Activated gamma-delta T cell treated with Interleukin-2 at 50 U/mL for 16 hours (primary cell): ENCODE measurements at regions not wholly inside any gene's neighbourhood (a gene's known extent, or its start where the extent isn't known, plus 50 kb on each side); places are given as distances from the start of the nearest gene placed in this dataset.

ENCODE experiments used
- DNase-seq: peaks from one replicate; pipeline ENCODE4 v3.0.0-alpha.2; 2020

DNA sequence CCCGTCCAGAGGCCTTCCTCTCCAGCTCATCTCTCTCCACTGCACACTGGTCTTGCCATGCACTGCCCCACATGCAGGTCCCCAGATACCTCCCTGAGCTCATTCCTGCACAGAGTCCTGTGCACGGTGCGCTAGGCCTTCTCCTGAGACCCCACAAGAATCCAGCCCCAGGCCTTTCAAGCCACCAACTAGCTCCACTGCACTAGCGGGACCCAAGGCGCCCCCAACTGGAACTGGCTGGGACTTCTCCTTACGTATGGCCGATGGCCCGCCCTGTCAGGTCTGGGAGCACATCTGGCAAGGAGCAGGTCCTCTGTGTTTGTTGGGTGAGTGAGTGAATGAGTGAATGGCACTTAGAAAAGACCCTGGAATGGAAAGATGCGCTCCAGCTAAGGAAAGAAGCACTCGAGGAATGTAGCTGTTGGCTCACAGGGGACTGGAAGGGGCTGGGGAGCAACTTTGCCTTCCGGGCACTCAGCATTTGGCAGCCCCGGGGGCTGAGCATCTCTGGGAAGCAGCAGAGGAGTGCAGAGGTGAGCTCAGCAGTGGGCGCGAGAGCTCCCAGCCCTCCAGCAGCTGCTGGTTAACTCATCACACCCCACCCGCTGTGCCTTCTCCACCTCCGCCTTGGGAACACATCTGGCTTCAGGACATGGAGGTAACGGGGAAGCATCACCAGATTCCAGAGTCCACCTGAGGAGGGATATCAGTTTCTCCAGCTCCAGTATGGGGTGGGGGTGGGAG lies 223.1 kb downstream of the GLI2 start:
- no peak for DNase-seq

DNA sequence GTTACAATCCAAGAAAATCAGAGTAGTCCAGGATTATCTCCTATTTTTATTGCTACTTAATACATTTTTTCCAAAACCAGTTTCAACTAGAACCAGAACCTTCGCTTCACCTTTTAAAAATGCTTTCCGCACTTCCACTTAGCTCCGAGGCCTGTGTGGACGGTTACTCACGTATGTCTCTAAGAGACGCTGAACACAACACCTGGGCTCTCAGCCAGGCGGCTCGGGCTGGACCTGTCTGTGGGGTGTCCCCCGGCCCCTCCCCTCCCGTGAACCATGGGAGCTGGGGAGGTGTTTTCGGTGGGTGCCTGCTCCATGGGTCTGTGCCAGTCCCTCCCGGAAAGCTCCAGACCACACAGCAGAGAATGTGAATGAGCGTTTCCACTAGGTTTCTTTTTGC lies 223.8 kb downstream of the GLI2 start:
- DNase-seq: no peak

DNA sequence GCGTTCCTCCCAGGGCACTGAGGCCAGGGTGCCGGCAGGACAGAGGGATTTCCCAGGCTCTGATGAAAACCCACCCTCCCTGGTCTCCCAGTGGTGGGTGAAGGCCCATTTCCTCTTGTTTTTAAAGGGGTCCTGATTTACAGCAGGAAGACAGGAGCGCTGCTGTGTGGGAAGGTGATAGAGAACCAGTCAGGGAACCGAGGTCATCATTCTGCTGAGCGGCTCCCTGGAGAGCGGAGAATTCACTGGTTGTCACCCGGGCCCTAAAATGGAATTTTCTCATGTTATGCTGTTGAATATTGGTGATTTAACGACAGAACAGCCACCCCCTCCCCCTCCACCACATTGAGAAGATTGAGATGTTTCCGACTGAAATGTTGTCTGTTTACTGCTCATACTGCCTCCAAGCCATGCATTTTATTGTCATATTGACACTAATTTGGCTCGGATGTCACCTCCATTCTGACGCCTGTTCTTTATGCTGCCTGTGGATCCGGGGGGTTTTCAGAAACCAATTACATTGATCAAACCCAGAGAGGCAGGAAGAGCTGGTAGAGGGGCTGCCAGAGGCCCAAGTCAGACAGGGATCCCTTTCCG lies 225.2 kb downstream of the GLI2 start:
- DNase-seq: no peak

DNA sequence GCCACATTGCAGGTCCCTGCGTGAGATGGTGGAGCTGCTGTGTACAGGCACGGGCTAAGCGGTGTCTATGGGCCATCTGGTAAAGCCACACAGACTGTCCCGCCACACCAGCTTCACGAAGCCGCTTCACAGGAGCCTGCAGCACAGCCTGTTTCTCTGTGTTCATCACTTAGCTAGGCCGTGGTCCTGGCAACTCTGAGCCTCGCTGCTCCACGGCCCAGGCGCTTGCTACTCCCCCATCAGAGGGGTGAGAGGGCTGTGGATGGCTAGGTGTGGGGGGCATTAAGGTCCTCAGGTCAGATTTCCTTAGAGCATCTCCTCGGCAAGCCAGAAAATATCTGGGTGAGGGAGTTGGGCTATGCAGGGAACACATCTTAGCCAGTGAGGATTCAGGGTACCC lies 225.7 kb downstream of the GLI2 start:
- DNase-seq: no peak

DNA sequence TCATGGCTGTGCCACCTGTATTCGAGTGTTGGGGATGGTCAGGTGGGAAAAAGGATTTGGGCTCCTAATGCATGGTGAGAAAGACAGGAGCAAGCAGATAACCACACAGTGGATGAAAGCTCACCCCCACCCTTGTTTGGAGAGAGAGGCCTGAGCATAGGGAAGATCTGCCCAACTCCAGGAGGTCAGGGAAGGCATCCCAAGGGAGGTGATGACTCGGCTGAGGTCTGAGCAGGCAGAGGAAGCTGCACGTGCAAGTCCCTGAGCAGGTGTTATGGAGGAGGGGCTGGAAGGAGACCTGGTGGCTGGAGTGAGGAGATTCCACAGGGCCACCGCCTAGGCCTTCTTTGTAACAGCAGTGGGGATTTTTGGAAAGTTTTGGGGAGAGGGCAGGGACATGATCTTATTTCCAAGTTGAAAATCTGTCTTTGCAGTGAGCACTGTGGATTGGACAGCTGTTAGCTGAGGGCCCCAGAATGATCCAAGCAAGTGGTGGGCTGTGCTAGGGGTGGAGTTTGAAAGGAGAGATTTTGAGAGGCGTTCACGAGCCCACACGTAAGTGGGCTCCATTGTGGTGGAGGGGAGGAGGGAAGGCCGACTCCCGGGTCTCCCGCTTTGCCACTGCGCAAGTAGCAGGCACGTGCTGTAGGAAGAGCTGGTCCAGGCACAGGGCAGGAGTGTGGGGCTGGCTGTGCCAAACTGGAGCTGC lies 228.5 kb downstream of the GLI2 start:
- no peak for DNase-seq

DNA sequence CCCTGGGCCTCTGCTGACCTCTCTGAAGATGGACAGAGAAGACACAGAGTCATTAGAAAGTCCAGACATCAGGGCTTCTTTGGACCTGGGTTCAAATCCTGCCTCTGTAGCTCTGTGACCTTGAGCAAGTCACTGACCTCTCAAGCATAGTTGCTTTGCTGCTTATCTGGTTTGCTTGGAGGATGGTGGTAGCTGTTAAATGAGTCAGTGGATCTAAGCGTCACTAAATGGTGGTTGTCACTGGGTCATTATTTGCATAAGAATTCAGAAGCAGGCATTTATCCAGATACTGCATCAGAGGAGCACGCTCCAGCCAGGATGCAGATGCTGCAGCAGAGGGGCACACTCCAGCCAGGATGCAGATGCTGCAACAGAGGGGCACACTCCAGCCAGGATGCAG lies 229.2 kb downstream of the GLI2 start:
- no peak for DNase-seq

DNA sequence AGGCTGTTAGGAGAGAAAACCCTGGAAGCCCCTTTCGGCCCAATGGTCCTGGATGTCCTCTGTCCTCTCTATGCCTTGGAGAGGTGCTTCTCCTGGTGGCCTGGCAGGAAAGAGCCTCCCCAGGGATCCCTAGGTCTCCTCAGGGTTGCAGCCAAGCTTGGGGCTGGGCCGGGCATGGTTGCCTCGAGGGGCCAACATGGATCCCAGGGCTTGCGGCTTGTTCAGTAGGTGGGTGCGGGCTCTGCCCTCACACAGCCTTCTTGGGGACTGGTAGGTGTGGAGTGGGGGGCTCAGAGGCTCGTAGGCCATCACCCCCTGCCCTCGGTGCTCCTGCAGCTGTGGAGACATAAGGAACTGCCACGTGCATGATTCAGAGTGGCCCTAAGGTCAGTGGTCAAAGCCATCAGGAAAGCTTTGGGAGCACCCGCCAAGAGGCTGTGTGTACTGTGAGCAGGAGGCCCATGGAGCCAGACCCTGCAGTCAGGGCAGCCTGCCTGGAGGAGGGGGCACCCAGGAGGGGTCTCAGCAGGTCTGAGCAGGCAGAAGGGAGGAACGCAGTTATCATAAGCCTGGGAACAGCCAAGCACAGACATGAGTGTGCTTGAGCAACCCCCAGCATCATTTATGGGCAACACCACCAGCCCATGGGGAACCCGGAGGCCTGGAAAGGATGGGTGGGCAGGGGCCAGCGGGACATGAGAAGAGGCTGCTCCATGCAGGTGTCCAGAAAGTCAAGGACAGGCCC lies 231.0 kb downstream of the GLI2 start:
- DNase-seq: no peak

DNA sequence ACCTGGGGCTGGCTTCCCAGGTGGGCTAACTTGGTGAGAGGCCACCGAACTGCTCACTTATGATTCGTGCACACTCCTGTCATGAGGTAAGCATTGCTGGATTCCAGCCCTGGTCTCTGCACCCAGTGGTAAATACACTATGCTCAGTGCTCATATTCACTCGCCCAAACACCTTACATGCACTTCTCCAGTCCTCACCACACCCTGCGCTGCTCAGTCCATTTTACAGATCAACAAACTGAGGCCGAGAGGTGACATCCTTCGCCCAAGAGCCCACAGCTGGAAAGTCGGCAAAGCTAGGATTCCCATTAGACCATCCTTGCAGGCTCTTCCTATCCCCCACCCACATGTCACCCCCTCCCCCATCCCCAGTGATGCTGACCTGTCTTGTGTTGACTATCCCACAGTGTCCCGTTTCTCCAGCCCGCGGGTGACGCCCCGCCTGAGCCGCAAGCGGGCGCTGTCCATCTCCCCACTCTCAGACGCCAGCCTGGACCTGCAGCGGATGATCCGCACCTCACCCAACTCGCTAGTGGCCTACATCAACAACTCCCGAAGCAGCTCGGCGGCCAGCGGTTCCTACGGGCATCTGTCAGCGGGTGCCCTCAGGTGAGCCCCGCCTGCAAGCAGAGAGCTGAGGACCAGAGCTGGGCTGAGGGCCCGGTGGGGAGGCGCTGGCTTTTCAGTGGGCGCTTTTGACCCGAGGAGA lies 232.8 kb downstream of the GLI2 start:
- no peak for DNase-seq

DNA sequence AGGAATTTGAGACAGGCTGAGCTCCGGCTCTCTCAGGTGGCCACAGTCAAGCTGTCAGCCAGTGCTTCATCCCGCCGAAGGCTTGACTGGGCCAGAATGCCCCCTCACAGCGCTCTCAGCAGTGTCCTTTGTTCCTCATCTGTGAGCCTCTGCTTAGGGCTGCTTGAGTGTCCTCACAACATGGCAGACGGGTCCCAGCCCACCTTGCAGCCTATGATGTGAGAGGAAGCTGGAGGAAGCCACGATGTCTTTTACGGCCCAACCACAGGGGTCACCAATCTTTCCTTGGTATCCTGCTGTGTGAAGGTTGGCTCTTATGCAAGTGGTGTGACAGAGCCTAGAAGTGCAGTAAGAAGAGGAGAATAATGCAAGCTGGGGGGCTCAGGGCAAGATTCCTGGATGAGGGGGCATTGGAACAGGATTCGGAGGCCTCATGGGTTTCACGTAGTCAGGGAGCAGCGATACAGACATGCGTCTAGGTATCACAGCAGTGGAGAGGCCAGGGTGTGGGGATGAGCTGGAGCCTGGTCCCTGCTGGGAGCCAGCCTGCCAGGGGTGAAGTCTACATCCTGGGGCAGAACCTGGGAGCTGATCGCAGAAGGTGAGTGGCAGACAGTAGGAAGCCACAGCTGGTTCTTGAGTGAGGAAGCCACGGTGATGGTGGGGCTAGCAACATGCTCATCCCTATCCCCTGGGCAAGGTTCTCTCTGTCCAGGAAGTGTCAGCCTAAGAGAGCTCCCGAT lies 234.1 kb downstream of the GLI2 start:
- DNase-seq: no peak

DNA sequence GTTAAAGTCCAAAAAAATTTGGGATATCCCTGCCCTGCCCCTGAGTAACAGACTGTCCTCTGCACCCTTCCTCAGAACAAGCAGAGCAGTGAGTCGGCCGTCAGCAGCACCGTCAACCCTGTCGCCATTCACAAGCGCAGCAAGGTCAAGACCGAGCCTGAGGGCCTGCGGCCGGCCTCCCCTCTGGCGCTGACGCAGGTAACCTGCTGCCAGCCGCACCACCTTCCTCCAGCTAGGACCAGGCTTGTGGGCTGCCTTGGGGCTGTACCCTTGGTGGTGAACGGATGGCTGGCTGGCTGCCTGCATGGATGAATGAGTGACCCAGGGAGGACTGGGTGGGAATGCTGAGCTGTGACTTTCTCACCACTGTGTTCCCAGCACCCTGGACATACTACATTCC lies 236.2 kb downstream of the GLI2 start:
- no peak for DNase-seq

DNA sequence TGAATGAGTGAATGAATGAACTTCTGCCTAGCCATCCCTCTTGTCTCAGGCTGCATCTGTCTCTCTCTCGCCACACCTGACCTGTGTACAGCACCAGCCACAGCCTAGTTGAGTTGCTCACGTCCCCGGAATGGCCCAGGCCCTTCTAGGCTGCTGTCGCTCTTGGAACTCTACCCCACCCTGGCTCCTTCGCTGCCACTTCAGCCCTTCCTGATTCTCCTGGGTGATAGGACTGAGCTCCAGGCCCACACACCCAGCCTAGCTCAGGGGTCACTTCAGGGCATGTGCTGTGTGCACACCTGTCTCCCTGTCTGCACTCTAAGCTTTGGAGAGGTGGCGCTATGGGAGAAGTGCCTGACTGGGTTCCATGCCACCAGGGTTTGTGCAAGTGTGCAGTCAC lies 236.6 kb downstream of the GLI2 start:
- no peak for DNase-seq

DNA sequence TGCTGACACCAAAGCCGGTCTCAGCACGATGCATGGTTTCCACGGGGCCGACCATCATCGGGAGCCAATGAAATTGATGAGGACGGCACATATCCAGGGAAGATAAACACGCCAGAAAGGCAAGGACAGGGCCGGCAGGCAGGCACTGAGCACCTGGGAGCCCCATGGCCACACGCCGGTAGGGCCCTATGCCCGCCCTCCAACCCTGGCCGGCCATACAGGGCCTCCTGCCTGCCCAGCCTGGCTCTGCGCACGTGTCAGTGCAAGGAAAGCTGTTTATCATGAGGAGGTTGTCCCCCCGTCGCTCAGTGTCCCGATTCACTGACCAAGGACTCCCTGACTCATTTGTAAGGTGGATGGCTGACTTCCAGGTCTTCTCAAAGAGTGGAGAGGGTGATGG lies 237.5 kb downstream of the GLI2 start:
- DNase-seq: no peak

DNA sequence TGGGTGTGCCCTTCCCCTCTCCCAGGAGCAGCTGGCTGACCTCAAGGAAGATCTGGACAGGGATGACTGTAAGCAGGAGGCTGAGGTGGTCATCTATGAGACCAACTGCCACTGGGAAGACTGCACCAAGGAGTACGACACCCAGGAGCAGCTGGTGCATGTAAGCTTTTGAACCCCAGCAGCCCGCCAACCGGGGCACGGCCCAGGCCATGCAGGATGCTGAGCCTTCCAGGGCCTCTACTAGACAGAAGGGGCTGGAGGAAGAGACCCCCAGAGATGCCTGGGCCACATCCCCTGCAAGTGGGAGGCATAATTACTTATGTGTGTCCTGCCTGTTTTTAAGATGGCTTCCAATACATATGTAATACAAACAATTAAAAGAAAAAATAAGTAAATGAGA lies 239.3 kb downstream of the GLI2 start:
- DNase-seq: no peak

DNA sequence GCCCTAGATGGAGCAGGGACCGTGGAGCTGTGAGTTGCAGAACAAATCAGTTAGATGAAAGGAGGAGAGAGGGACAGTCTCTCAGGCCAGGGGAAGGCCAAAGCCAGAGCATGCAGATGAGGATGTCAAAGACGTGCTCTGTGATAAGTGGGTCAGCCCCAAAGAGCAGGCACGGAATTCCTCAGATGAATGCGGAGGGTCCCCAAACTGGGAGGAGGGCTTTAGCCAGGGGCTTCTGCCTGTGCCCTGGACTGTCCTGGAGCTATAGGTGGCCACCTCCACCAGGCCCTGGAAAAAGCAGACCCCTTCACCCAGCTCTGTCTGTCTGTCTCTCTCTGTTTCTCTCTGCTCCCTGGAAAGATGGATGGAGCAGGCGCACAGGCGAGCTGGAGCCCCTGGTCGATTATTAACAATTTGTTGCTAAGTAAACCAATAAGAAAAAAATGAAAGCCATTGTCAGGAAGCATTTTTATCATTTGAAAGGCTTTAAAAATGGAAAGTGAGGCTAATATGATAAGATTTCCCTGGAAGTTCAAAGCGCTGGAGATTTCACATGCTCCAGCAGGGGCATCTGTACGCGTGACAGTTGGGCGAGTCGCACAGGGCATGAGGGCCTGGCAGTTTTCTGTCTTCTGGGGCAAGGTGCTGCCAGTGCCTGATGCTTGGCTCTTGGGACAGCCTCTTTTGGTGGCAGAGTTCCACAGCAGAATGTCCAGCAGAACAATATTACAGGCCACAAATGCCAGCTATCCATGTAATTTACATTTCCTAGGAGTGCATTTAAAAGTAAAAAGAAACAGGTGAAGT lies 241.0 kb downstream of the GLI2 start:
- DNase-seq: no peak

DNA sequence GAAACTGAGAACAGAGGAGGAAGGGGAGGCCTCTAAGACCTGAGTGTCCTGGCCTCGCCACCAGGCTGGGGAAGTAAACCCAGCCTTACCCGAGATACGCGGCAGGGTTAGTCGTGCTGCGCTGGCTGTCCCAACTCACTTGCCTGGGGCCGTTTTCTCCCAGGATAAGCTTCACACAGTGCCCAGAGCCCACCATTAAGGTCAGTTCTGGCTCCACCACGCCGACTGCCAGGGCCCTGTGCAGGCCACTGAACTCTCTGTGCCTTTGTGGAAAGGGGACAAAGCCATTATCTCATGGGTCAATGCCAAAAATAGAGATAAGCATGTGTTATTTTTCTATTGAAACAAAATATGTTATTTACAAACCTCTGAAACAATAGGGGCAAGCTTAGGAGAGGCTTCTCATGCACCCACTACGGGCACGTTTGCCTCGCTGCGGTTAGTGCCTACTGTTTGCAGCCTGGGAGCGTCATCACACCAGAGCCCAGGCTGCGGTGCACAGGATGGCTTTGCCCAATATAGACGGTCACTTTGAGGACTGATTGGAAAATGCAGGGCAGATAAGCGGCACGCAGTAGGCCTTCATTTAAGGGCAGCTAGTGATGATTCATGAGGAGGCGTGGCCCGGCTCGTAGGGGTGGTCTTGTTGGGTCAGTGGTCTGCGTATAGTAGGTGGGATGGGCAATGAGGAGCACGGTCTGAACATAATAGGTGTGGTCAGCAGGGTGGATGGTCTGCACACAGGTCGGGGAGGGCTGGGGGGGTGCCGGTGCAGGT lies 242.1 kb downstream of the GLI2 start:
- no peak for DNase-seq

DNA sequence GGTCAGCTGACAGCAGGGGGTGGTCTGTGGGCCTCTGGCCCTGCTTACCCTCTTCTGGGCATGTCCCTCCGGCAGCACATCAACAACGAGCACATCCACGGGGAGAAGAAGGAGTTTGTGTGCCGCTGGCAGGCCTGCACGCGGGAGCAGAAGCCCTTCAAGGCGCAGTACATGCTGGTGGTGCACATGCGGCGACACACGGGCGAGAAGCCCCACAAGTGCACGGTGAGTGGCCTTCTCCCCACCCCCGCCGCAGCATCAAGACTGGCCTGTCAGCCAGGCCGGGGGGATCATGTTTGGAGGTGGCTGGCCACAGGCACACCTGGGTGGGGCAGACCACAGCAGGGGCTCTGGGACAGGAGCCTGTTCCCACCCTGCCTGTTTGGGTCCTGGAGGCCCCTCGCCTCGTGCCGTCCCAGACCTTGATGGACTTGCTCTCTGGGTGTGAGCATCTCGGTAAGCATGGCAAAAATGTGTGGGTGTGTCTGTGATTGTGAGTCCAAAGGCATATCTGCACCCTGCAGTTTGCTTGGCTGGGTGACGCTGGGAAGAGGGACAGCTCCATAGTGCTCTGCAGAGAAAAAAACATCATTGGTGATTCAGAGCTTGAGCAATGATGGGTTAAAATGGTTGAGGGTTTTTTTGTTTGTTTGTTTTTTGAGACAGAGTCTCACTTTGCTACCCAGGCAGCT lies 242.8 kb downstream of the GLI2 start:
- no peak for DNase-seq

DNA sequence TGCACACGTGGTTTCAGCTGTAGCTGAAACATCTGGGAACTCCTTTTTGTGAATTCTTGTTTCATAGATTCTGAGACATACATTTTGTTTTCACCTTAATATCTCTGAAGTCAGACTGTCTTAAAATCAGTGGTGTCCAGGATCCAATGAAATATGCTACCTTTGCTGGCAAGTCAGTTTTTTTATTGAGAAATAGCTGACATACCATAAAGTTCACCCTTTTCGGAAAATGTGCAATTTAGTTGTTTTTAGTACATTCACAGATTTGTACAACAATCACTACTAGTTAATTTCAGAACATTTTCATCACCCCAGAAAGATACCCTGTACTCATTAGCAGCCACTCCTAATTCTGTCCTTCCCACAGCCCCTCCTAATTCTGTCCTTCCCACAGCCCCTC lies 243.7 kb downstream of the GLI2 start:
- no peak for DNase-seq

DNA sequence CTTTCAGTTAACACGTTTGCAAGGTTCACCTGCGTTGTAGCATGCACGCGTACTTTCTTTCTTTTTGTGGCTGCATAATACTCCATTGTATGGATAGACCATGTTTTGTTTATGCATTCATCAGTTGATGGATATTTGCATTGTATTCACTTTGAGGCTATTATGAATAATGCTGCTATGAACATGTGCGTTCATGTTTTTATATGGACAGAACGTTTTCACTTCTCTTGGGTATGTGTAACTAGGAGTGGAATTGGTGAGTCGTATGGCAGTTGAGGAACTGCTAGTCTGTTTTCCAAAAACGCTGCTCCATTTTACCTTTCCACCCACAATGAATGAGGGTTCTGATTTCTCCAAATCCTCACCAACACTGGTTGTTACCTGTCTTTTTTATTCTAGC lies 244.3 kb downstream of the GLI2 start:
- DNase-seq: no peak

DNA sequence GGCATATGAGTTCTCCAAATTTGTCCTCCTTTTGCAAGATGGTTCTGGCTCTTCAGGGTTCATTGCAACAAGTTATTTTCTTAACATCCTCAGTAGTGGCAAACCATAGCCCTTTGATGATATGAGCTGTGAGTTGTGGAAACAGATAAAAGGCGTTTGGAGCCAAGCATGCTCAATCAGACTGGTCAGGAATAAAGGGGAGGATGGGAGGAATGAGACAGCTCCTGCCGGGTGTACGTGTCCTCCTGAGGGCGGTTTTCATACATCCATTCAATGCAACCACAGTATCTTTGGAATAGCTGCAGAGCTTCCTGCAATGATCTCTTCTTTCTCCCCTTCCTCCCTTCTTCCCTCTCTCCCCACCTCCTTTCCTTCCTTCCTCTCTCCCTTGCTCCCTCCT lies 245.8 kb downstream of the GLI2 start:
- DNase-seq: no peak

DNA sequence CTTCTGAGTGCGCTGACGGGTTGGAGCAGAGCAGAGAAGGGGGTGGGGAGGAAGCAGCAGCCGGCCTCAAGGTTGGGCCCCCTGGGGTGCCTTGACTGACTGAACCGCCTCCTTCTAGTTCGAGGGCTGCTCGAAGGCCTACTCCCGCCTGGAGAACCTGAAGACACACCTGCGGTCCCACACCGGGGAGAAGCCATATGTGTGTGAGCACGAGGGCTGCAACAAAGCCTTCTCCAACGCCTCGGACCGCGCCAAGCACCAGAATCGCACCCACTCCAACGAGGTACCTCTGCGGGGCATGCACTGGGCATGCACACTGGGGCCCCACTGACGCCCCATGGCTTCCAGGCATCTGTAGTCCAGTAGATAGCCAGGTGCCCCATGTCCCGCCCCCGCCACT lies 246.9 kb downstream of the GLI2 start:
- no peak for DNase-seq
